ENCODE measurements at regions not wholly inside any gene's neighbourhood (a gene's known extent, or its start where the extent isn't known, plus 50 kb on each side); places are given as distances from the start of the nearest gene placed in this dataset.

GRCh38 chr2:17259613-17260012, 258.6 kb downstream of the RAD51AP2 start:
- no peaks in the 10 kb centered on the region for H3K36me3 Mint-ChIP-seq (ENCODE audit: low read depth)
- no peak for DNase-seq
- Histone ChIP-seq H3K4me3 (ENCODE audit: low read length) (no peak overlapping the region), H3K27me3 (ENCODE audit: control insufficient read depth in 1 of 2, insufficient read depth in 2 of 2, low read length in 2 of 2) (no peaks in the 10 kb centered on the region), H3K36me3 (ENCODE audit: insufficient read depth, low read length) (no peaks in the 10 kb centered on the region), H3K27ac (ENCODE audit: low read depth in 1 of 2, low read length in 2 of 2) (no peak overlapping the region), H3K4me1 (ENCODE audit: insufficient read depth, low read length) (no peaks in the 10 kb centered on the region), H3K9me3 (ENCODE audit: control insufficient read depth in 1 of 2, insufficient read depth in 1 of 2, low read length in 2 of 2) (no peaks in the 10 kb centered on the region)
- intact Hi-C loops (cut with DNase I, micrococcal nuclease) = no loop called here
- no peak for TF ChIP-seq CTCF (IDR thresholded peaks at IDR 0.05)
- H3K9me3 Mint-ChIP-seq = peaks cover 4% of the 10 kb centered on the region
- CTCF ChIA-PET = interaction anchor here (1.5 kb wide), 1 partner anchor 12 kb away, joined by 3 read pairs; no protein-coding TSS in a partner anchor
- no peak for ATAC-seq (ENCODE audit: poor library complexity)
- POLR2A ChIA-PET = no interaction called here
- H3K27me3 Mint-ChIP-seq = no peaks in the 10 kb centered on the region
- H3K4me3 Mint-ChIP-seq = no peak overlapping the region
- no peaks in the 10 kb centered on the region for H3K4me1 Mint-ChIP-seq (ENCODE audit: low read depth)
- H3K27ac Mint-ChIP-seq = no peak overlapping the region

- Histone ChIP-seq H3K4me1 (ENCODE audit: insufficient read depth, low read length) (no peaks in the 10 kb centered on the region), H3K27ac (ENCODE audit: low read depth in 1 of 2, low read length in 2 of 2) (no peak overlapping the region), H3K36me3 (ENCODE audit: insufficient read depth, low read length) (no peaks in the 10 kb centered on the region), H3K9me3 (ENCODE audit: control insufficient read depth in 1 of 2, insufficient read depth in 1 of 2, low read length in 2 of 2) (no peaks in the 10 kb centered on the region), H3K4me3 (ENCODE audit: low read length) (no peak overlapping the region), H3K27me3 (ENCODE audit: control insufficient read depth in 1 of 2, insufficient read depth in 2 of 2, low read length in 2 of 2) (no peaks in the 10 kb centered on the region)
- Mint-ChIP-seq H3K36me3 (ENCODE audit: low read depth) (no peaks in the 10 kb centered on the region), H3K9me3 (peaks cover 4% of the 10 kb centered on the region), H3K27ac (no peak overlapping the region), H3K4me3 (no peak overlapping the region), H3K4me1 (ENCODE audit: low read depth) (no peaks in the 10 kb centered on the region), H3K27me3 (no peaks in the 10 kb centered on the region)
- ChIA-PET CTCF (no interaction called here), POLR2A (no interaction called here)
- TF ChIP-seq CTCF (IDR thresholded peaks at IDR 0.05) = no peak
- intact Hi-C loops (cut with DNase I, micrococcal nuclease) = no loop called here
- ATAC-seq (ENCODE audit: poor library complexity) = no peak
- DNase-seq = no peak
These were observed 259.4 kb downstream of the RAD51AP2 start for GRCh38 chr2:17258861-17259260.

- Mint-ChIP-seq H3K9me3 (peaks cover 2% of the 10 kb centered on the region), H3K4me3 (no peak overlapping the region), H3K4me1 (ENCODE audit: low read depth) (no peaks in the 10 kb centered on the region), H3K27me3 (no peaks in the 10 kb centered on the region), H3K27ac (no peak overlapping the region), H3K36me3 (ENCODE audit: low read depth) (no peaks in the 10 kb centered on the region)
- no peaks in the 10 kb centered on the region for H3K4me1 ChIP-seq (ENCODE audit: insufficient read depth, low read length)
- H3K36me3 ChIP-seq (ENCODE audit: insufficient read depth, low read length) = no peaks in the 10 kb centered on the region
- ChIA-PET CTCF (no interaction called here), POLR2A (no interaction called here)
- TF ChIP-seq CTCF (IDR thresholded peaks at IDR 0.05) = no peak
- ATAC-seq (ENCODE audit: poor library complexity) (no peak), DNase-seq (no peak)
- H3K9me3 ChIP-seq (ENCODE audit: control insufficient read depth in 1 of 2, insufficient read depth in 1 of 2, low read length in 2 of 2) = peaks cover 0 to 3% of the 10 kb centered on the region in 2 experiments
- no peak overlapping the region for H3K27ac ChIP-seq (ENCODE audit: low read depth in 1 of 2, low read length in 2 of 2)
- H3K4me3 ChIP-seq (ENCODE audit: low read length) = no peak overlapping the region
- intact Hi-C loops (cut with DNase I, micrococcal nuclease) = no loop called here
- no peaks in the 10 kb centered on the region for H3K27me3 ChIP-seq (ENCODE audit: control insufficient read depth in 1 of 2, insufficient read depth in 2 of 2, low read length in 2 of 2)
These were observed 260.9 kb downstream of the RAD51AP2 start for GRCh38 chr2:17257189-17257909.
